ENCODE measurements at regions not wholly inside any gene's neighbourhood (a gene's known extent, or its start where the extent isn't known, plus 50 kb on each side); places are given as distances from the start of the nearest gene placed in this dataset.

DNA sequence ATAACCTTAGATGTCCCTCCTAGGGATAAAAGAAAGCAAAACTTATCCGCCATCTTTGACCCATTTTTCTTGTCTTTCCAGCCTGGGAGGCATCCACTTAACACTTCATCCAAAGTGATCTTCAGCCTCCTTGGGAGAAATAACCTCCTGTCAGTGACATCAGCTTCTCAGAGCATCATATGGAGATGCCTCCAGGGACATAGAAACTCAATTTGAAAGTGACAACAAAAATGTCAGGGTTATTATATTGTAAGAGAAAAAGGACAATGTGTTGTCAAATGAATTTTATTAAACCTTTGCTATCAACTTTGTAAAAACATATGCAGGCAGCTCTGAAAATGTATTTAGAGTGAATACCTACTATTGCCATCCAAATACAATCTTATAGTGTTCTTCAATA is 371.2 kb upstream of the ADARB2 start:
- H3K4me1 ChIP-seq (ENCODE audit: control insufficient read depth in 2 of 3, insufficient read depth in 2 of 3, low read depth in 1 of 3, low read length in 3 of 3): peaks cover 0 to 6% (median 0%) of the 10 kb centered on the region in 3 donors
- no peaks in the 10 kb centered on the region for H3K27me3 ChIP-seq (ENCODE audit: control insufficient read depth, insufficient read depth, low read length)
- no peak overlapping the region for H3K4me3 ChIP-seq (ENCODE audit: low read length in 3 of 3)
- no peak for DNase-seq
- TF ChIP-seq, protein P1, sequence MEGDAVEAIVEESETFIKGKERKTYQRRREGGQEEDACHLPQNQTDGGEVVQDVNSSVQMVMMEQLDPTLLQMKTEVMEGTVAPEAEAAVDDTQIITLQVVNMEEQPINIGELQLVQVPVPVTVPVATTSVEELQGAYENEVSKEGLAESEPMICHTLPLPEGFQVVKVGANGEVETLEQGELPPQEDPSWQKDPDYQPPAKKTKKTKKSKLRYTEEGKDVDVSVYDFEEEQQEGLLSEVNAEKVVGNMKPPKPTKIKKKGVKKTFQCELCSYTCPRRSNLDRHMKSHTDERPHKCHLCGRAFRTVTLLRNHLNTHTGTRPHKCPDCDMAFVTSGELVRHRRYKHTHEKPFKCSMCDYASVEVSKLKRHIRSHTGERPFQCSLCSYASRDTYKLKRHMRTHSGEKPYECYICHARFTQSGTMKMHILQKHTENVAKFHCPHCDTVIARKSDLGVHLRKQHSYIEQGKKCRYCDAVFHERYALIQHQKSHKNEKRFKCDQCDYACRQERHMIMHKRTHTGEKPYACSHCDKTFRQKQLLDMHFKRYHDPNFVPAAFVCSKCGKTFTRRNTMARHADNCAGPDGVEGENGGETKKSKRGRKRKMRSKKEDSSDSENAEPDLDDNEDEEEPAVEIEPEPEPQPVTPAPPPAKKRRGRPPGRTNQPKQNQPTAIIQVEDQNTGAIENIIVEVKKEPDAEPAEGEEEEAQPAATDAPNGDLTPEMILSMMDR (IDR thresholded peaks at IDR 0.05; ENCODE audit: borderline replicate concordance, extremely low read depth, insufficient read depth): no peak
- H3K9ac ChIP-seq (ENCODE audit: low read length in 3 of 3): no peak overlapping the region
- H3K36me3 ChIP-seq (ENCODE audit: control insufficient read depth in 2 of 3, insufficient read depth in 3 of 3, low read length in 3 of 3): no peaks in the 10 kb centered on the region
- intact Hi-C loops (cut with DNase I): no loop called here
- H3K9me3 ChIP-seq (ENCODE audit: control insufficient read depth in 2 of 3, insufficient read depth in 1 of 3, low read length in 3 of 3): peaks cover 0 to 1% (median 0%) of the 10 kb centered on the region in 3 donors
- no peak overlapping the region for H3K27ac ChIP-seq (ENCODE audit: low read depth in 2 of 2, low read length in 2 of 2)
- FAIRE-seq: no peak

DNA sequence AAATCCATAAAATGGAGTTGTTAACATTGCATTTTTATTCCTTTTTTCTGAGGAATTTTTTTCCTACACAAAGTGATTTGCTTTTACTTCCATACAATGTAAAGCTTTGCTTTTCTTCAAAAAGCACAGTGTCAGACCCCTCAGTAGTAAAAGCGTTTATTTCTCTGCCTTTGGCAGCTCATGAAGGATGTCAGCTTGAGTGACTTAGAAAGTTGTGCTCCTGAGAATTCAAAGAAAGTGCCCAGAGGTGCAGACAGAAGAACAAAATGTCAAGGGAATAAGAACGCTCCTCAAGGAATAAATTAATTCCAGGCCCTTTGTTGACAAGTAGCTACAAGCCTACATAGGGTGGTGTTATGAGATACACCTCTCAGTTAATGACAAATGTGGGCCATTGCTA is 369.3 kb upstream of the ADARB2 start:
- no peak overlapping the region for H3K27ac ChIP-seq (ENCODE audit: low read depth in 2 of 2, low read length in 2 of 2)
- peaks cover 0 to 1% (median 0%) of the 10 kb centered on the region in 3 donors for H3K9me3 ChIP-seq (ENCODE audit: control insufficient read depth in 2 of 3, insufficient read depth in 1 of 3, low read length in 3 of 3)
- no peaks in the 10 kb centered on the region for H3K36me3 ChIP-seq (ENCODE audit: control insufficient read depth in 2 of 3, insufficient read depth in 3 of 3, low read length in 3 of 3)
- H3K9ac ChIP-seq (ENCODE audit: low read length in 3 of 3): no peak overlapping the region
- intact Hi-C loops (cut with DNase I): no loop called here
- TF ChIP-seq, protein P1 (IDR thresholded peaks at IDR 0.05; ENCODE audit: borderline replicate concordance, extremely low read depth, insufficient read depth): no peak
- H3K4me3 ChIP-seq (ENCODE audit: low read length in 3 of 3): no peak overlapping the region
- no peaks in the 10 kb centered on the region for H3K4me1 ChIP-seq (ENCODE audit: control insufficient read depth in 2 of 3, insufficient read depth in 2 of 3, low read depth in 1 of 3, low read length in 3 of 3)
- DNase-seq (no peak), FAIRE-seq (no peak)
- no peaks in the 10 kb centered on the region for H3K27me3 ChIP-seq (ENCODE audit: control insufficient read depth, insufficient read depth, low read length)

DNA sequence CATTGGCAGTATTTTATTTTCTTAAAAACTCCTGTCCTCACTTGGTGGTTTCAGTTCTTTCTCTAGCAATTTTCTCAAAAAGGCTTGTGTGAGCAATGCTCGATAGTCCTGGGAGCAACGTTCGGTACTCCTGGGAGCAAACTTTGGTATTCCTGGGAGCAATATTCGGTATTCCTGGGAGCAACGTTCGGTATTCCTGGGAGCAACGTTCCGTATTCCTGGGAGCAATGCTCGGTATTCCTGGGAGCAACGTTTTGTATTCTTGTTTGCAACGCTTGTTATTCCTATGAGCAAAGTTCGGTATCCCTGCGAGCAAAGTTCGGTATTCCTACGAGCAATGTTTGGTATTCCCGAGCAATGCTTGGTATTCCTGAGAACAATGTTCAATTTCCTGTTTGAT is 362.0 kb upstream of the ADARB2 start:
- H3K36me3 ChIP-seq (ENCODE audit: control insufficient read depth in 2 of 3, insufficient read depth in 3 of 3, low read length in 3 of 3): no peaks in the 10 kb centered on the region
- H3K9ac ChIP-seq (ENCODE audit: low read length in 3 of 3): no peak overlapping the region
- intact Hi-C loops (cut with DNase I): no loop called here
- no peaks in the 10 kb centered on the region for H3K4me1 ChIP-seq (ENCODE audit: control insufficient read depth in 2 of 3, insufficient read depth in 2 of 3, low read depth in 1 of 3, low read length in 3 of 3)
- H3K27me3 ChIP-seq (ENCODE audit: control insufficient read depth, insufficient read depth, low read length): no peaks in the 10 kb centered on the region
- peaks cover 0 to under 1% (median 0%) of the 10 kb centered on the region in 3 donors for H3K9me3 ChIP-seq (ENCODE audit: control insufficient read depth in 2 of 3, insufficient read depth in 1 of 3, low read length in 3 of 3)
- no peak for DNase-seq
- H3K4me3 ChIP-seq (ENCODE audit: low read length in 3 of 3): no peak overlapping the region
- TF ChIP-seq, protein P1 (IDR thresholded peaks at IDR 0.05; ENCODE audit: borderline replicate concordance, extremely low read depth, insufficient read depth): no peak
- no peak for FAIRE-seq
- H3K27ac ChIP-seq (ENCODE audit: low read depth in 2 of 2, low read length in 2 of 2): no peak overlapping the region

DNA sequence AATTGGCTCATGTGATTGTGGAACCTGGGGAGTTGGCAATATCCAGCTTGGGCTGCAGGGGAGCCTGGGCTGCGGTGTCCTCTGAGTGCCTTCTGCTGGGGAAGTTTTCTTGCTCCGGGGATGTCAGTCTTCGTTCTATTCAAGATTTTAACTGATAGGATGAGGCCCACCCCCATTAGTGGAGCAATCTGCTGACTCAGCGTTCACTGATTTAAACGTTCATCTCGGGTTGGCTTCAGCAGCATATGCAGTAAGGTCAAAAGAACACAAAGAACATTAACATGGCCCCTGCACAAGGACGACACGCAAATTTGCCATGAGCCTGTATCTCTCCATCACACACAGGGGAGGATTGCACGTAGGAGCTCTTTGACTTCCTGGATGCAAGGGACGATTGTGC is 360.6 kb upstream of the ADARB2 start:
- Histone ChIP-seq H3K36me3 (ENCODE audit: control insufficient read depth in 2 of 3, insufficient read depth in 3 of 3, low read length in 3 of 3) (no peaks in the 10 kb centered on the region), H3K4me1 (ENCODE audit: control insufficient read depth in 2 of 3, insufficient read depth in 2 of 3, low read depth in 1 of 3, low read length in 3 of 3) (no peaks in the 10 kb centered on the region), H3K27me3 (ENCODE audit: control insufficient read depth, insufficient read depth, low read length) (no peaks in the 10 kb centered on the region), H3K27ac (ENCODE audit: low read depth in 2 of 2, low read length in 2 of 2) (no peak overlapping the region), H3K9ac (ENCODE audit: low read length in 3 of 3) (no peak overlapping the region), H3K9me3 (ENCODE audit: control insufficient read depth in 2 of 3, insufficient read depth in 1 of 3, low read length in 3 of 3) (no peaks in the 10 kb centered on the region), H3K4me3 (ENCODE audit: low read length in 3 of 3) (no peak overlapping the region)
- TF ChIP-seq, protein P1 (IDR thresholded peaks at IDR 0.05; ENCODE audit: borderline replicate concordance, extremely low read depth, insufficient read depth): no peak
- intact Hi-C loops (cut with DNase I): no loop called here
- DNase-seq (no peak), FAIRE-seq (no peak)

Data from kidney (tissue), 13 donors.